ENCODE measurements at regions not wholly inside any gene's neighbourhood (a gene's known extent, or its start where the extent isn't known, plus 50 kb on each side); places are given as distances from the start of the nearest gene placed in this dataset.

DNA sequence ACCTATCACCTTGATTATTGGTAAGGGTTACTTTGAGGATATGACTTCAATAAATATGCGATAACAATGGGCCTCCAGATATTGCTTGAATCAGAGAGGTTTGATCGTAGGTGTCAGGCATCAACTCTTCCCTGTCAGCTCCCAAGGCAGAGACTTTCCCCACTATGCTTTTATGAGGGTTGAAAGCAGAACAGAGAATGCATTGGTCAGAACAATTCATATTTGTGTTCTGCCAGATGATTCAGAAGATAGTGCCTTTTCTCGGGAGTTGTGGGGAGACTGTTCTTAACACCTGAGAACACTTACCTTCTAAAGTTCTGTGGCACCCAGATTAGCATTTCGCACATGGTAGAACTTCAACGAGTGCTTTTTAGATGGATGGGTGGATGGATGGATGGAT, 386.3 kb upstream of the CADM1 start:
- Histone ChIP-seq H3K27me3 (ENCODE audit: control insufficient read depth, insufficient read depth, low read length) (no peaks in the 10 kb centered on the region), H3K4me3 (ENCODE audit: low read length) (no peak overlapping the region), H3K4me1 (ENCODE audit: control insufficient read depth, insufficient read depth, low read length) (no peaks in the 10 kb centered on the region), H3K9me3 (ENCODE audit: control insufficient read depth, insufficient read depth, low read length) (no peaks in the 10 kb centered on the region), H3K36me3 (ENCODE audit: control insufficient read depth, insufficient read depth, low read length) (no peaks in the 10 kb centered on the region), H3K27ac (ENCODE audit: low read length) (no peak overlapping the region)
- 94% methylated on average over 5 of the region's 5 CpGs for WGBS (ENCODE audit: insufficient coverage)
- ATAC-seq (no peak), DNase-seq (no peak)
- Mint-ChIP-seq H3K4me1 (no peaks in the 10 kb centered on the region), H3K27me3 (ENCODE audit: low read depth in 2 of 2) (no peaks in the 10 kb centered on the region), H3K4me3 (no peak overlapping the region), H3K27ac (no peak overlapping the region), H3K9me3 (peaks cover 0 to 8% of the 10 kb centered on the region in 2 donors), H3K36me3 (no peaks in the 10 kb centered on the region)
- TF ChIP-seq, protein P1, sequence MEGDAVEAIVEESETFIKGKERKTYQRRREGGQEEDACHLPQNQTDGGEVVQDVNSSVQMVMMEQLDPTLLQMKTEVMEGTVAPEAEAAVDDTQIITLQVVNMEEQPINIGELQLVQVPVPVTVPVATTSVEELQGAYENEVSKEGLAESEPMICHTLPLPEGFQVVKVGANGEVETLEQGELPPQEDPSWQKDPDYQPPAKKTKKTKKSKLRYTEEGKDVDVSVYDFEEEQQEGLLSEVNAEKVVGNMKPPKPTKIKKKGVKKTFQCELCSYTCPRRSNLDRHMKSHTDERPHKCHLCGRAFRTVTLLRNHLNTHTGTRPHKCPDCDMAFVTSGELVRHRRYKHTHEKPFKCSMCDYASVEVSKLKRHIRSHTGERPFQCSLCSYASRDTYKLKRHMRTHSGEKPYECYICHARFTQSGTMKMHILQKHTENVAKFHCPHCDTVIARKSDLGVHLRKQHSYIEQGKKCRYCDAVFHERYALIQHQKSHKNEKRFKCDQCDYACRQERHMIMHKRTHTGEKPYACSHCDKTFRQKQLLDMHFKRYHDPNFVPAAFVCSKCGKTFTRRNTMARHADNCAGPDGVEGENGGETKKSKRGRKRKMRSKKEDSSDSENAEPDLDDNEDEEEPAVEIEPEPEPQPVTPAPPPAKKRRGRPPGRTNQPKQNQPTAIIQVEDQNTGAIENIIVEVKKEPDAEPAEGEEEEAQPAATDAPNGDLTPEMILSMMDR (IDR thresholded peaks at IDR 0.05) = no peak
- intact Hi-C loops (cut with micrococcal nuclease) = no loop called here

- whole genome bisulfite sequencing (ENCODE audit: insufficient coverage) = 97% methylated on average over 6 of the region's 6 CpGs
- H3K36me3 Mint-ChIP-seq = no peaks in the 10 kb centered on the region
These were observed 385.5 kb upstream of the CADM1 start for GRCh38 chr11:115889712-115890111.

GRCh38 chr11:115887727-115888126, 383.5 kb upstream of the CADM1 start:
- Mint-ChIP-seq H3K27ac (no peak overlapping the region), H3K4me1 (no peaks in the 10 kb centered on the region), H3K4me3 (no peak overlapping the region), H3K9me3 (peaks cover 0 to 14% of the 10 kb centered on the region in 2 donors), H3K27me3 (ENCODE audit: low read depth in 2 of 2) (no peaks in the 10 kb centered on the region), H3K36me3 (no peaks in the 10 kb centered on the region)
- Histone ChIP-seq H3K36me3 (ENCODE audit: control insufficient read depth, insufficient read depth, low read length) (no peaks in the 10 kb centered on the region), H3K27me3 (ENCODE audit: control insufficient read depth, insufficient read depth, low read length) (no peaks in the 10 kb centered on the region), H3K27ac (ENCODE audit: low read length) (no peak overlapping the region), H3K9me3 (ENCODE audit: control insufficient read depth, insufficient read depth, low read length) (no peaks in the 10 kb centered on the region), H3K4me3 (ENCODE audit: low read length) (no peak overlapping the region), H3K4me1 (ENCODE audit: control insufficient read depth, insufficient read depth, low read length) (no peaks in the 10 kb centered on the region)
- TF ChIP-seq, protein P1 (IDR thresholded peaks at IDR 0.05) = no peak
- DNase-seq (no peak), ATAC-seq (no peak)
- 80% methylated on average over 8 of the region's 8 CpGs for WGBS (ENCODE audit: insufficient coverage)
- intact Hi-C loops (cut with micrococcal nuclease) = no loop called here

More at GRCh38 chr11:115889712-115890111, 385.5 kb upstream of the CADM1 start:
- H3K4me3 ChIP-seq (ENCODE audit: low read length) = no peak overlapping the region
- DNase-seq = no peak
- intact Hi-C loops (cut with micrococcal nuclease) = no loop called here
- TF ChIP-seq, protein P1 (IDR thresholded peaks at IDR 0.05) = no peak
- no peak overlapping the region for H3K4me3 Mint-ChIP-seq
- no peaks in the 10 kb centered on the region for H3K4me1 Mint-ChIP-seq
- H3K4me1 ChIP-seq (ENCODE audit: control insufficient read depth, insufficient read depth, low read length) = no peaks in the 10 kb centered on the region
- no peaks in the 10 kb centered on the region for H3K27me3 Mint-ChIP-seq (ENCODE audit: low read depth in 2 of 2)
- H3K9me3 ChIP-seq (ENCODE audit: control insufficient read depth, insufficient read depth, low read length) = no peaks in the 10 kb centered on the region
- no peaks in the 10 kb centered on the region for H3K27me3 ChIP-seq (ENCODE audit: control insufficient read depth, insufficient read depth, low read length)
- peaks cover 0 to 8% of the 10 kb centered on the region in 2 donors for H3K9me3 Mint-ChIP-seq
- no peak for ATAC-seq
- H3K27ac ChIP-seq (ENCODE audit: low read length) = no peak overlapping the region
- H3K36me3 ChIP-seq (ENCODE audit: control insufficient read depth, insufficient read depth, low read length) = no peaks in the 10 kb centered on the region
- no peak overlapping the region for H3K27ac Mint-ChIP-seq

DNA sequence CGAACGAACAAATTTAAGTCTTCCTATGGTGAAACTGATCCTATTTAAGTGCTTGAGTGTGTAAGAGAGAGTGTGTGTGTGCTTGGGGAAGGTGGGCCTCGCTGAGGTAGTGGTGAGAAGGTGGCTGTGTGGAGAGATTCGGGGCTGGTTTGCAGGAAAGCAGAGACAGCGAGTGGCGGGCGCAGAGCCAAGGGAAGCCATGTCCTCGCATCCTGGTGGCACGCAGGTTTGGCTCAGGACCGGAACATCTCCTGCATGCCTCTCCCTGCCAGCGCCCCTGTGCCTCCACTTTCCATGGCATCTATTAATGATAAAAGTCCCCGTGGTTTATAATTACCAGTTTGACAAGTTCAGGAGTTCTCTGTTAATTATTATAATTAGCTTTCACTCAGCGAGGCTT, 383.1 kb upstream of the CADM1 start:
- H3K4me3 Mint-ChIP-seq = no peak overlapping the region

More for the DNA sequence above, 383.1 kb upstream of the CADM1 start:
- H3K27me3 Mint-ChIP-seq (ENCODE audit: low read depth in 2 of 2) = no peaks in the 10 kb centered on the region
- TF ChIP-seq, protein P1 (IDR thresholded peaks at IDR 0.05) = no peak
- H3K36me3 Mint-ChIP-seq = no peaks in the 10 kb centered on the region
- no peaks in the 10 kb centered on the region for H3K9me3 ChIP-seq (ENCODE audit: control insufficient read depth, insufficient read depth, low read length)
- intact Hi-C loops (cut with micrococcal nuclease) = no loop called here
- H3K36me3 ChIP-seq (ENCODE audit: control insufficient read depth, insufficient read depth, low read length) = no peaks in the 10 kb centered on the region
- H3K9me3 Mint-ChIP-seq = peaks cover 0 to 14% of the 10 kb centered on the region in 2 donors
- no peaks in the 10 kb centered on the region for H3K4me1 Mint-ChIP-seq
- no peak for ATAC-seq
- no peak overlapping the region for H3K27ac Mint-ChIP-seq
- 90% methylated on average over 12 of the region's 13 CpGs for WGBS (ENCODE audit: insufficient coverage)
- no peaks in the 10 kb centered on the region for H3K4me1 ChIP-seq (ENCODE audit: control insufficient read depth, insufficient read depth, low read length)
- H3K27ac ChIP-seq (ENCODE audit: low read length) = no peak overlapping the region
- H3K4me3 ChIP-seq (ENCODE audit: low read length) = no peak overlapping the region
- no peak for DNase-seq
- no peaks in the 10 kb centered on the region for H3K27me3 ChIP-seq (ENCODE audit: control insufficient read depth, insufficient read depth, low read length)
